ENCODE measurements at regions not wholly inside any gene's neighbourhood (a gene's known extent, or its start where the extent isn't known, plus 50 kb on each side); places are given as distances from the start of the nearest gene placed in this dataset.

DNA sequence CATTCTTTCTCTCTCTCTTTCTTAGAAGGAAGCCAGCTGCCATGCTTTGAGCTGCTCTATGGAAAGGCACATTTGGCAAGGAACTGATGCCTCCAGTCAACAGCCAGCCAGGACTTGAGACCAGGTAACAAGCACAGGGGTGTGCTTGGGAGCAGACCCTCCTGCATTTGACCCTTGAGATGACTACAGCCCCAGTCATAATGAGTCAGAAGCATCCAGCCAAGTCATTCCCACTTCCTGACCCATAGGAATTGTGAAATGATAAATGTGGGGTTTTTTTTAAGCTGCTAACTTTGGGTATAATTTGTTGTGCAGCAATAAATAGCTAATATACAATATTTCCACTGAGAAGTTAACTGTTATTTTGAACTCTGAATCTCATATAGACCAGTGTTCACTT lies 446.9 kb downstream of the GRXCR1 start:
- Histone ChIP-seq H3K79me2 (ENCODE audit: insufficient read depth, low read length) (no peaks in the 10 kb centered on the region), H3F3A (ENCODE audit: insufficient read depth) (no peaks in the 10 kb centered on the region), H2AFZ (ENCODE audit: low read depth, low read length, severe bottlenecking) (no peak overlapping the region), H4K20me1 (ENCODE audit: low read depth, low read length) (no peaks in the 10 kb centered on the region), H3K9me2 (replicated peaks; ENCODE audit: insufficient read depth, low read length) (no peaks in the 10 kb centered on the region), H3K9ac (ENCODE audit: low read length) (no peak overlapping the region), H3K9me3 (ENCODE audit: insufficient read depth, low read length) (no peaks in the 10 kb centered on the region), H3K27me3 (ENCODE audit: low read length) (no peaks in the 10 kb centered on the region), H3K4me3 (ENCODE audit: insufficient read depth, low read length, poor library complexity, severe bottlenecking) (no peak overlapping the region), H3K27ac (ENCODE audit: low read depth, low read length) (no peak overlapping the region), H3K4me2 (ENCODE audit: low read depth, low read length, poor library complexity, severe bottlenecking) (no peak overlapping the region), H3K36me3 (ENCODE audit: low read length) (no peaks in the 10 kb centered on the region)
- no peak for TF ChIP-seq EZH2phosphoT487 (conservative IDR thresholded peaks at IDR 0.05; ENCODE audit: low read length)
- TF ChIP-seq, protein P1, sequence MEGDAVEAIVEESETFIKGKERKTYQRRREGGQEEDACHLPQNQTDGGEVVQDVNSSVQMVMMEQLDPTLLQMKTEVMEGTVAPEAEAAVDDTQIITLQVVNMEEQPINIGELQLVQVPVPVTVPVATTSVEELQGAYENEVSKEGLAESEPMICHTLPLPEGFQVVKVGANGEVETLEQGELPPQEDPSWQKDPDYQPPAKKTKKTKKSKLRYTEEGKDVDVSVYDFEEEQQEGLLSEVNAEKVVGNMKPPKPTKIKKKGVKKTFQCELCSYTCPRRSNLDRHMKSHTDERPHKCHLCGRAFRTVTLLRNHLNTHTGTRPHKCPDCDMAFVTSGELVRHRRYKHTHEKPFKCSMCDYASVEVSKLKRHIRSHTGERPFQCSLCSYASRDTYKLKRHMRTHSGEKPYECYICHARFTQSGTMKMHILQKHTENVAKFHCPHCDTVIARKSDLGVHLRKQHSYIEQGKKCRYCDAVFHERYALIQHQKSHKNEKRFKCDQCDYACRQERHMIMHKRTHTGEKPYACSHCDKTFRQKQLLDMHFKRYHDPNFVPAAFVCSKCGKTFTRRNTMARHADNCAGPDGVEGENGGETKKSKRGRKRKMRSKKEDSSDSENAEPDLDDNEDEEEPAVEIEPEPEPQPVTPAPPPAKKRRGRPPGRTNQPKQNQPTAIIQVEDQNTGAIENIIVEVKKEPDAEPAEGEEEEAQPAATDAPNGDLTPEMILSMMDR (IDR thresholded peaks at IDR 0.05; ENCODE audit: insufficient read depth, low read length, poor library complexity, severe bottlenecking), result no peak

DNA sequence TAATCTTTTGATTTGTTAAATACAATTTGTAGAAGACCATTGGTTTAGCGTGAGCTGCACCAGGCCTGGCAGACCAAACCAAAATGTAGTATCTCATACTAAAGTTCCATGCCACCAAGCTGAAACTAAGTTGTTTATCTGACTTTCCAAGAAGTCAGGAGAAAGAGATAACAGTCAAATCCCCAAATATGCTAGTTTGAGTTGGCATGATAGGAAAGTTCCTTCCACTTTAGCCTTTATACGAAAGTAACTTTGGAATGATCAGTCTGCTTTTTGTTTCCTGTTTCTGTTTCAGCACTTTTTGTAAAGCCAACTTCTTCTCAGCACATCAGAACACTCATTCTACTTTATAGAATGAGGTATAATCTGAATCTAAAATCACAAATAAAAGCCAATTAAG lies 449.2 kb downstream of the GRXCR1 start:
- Histone ChIP-seq H3K9me3 (ENCODE audit: insufficient read depth, low read length) (no peaks in the 10 kb centered on the region), H3K79me2 (ENCODE audit: insufficient read depth, low read length) (no peaks in the 10 kb centered on the region), H4K20me1 (ENCODE audit: low read depth, low read length) (no peaks in the 10 kb centered on the region), H3K36me3 (ENCODE audit: low read length) (no peaks in the 10 kb centered on the region), H3K27me3 (ENCODE audit: low read length) (no peaks in the 10 kb centered on the region), H3K9me2 (replicated peaks; ENCODE audit: insufficient read depth, low read length) (no peaks in the 10 kb centered on the region), H3F3A (ENCODE audit: insufficient read depth) (no peaks in the 10 kb centered on the region), H3K9ac (ENCODE audit: low read length) (no peak overlapping the region), H3K4me3 (ENCODE audit: insufficient read depth, low read length, poor library complexity, severe bottlenecking) (no peak overlapping the region), H2AFZ (ENCODE audit: low read depth, low read length, severe bottlenecking) (peak overlapping the region; percentile 40), H3K4me2 (ENCODE audit: low read depth, low read length, poor library complexity, severe bottlenecking) (no peak overlapping the region), H3K27ac (ENCODE audit: low read depth, low read length) (no peak overlapping the region)
- no peak for TF ChIP-seq EZH2phosphoT487 (conservative IDR thresholded peaks at IDR 0.05; ENCODE audit: low read length)
- TF ChIP-seq, protein P1 (IDR thresholded peaks at IDR 0.05; ENCODE audit: insufficient read depth, low read length, poor library complexity, severe bottlenecking), result no peak

DNA sequence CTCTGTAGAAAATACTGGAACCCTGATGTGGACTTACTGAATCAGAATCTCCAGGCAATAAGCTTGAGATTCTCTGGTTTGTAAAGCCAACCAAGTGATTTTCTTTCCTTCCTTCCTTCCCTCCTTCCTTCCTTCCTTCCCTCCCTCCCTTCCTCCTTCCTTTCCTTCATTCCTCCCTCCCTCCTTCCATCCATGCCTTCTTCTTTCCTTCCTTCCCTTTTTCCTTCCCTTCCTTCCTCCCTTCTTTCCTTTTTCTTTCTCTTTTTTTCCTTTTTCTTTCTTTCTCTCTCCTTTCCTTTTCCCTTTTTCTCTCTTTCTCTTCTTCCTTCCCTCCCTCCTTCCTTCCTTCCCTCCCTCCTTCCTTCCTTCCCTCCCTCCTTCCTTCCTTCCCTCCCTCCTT lies 450.8 kb downstream of the GRXCR1 start:
- Histone ChIP-seq H2AFZ (ENCODE audit: low read depth, low read length, severe bottlenecking) (no peak overlapping the region), H3K4me2 (ENCODE audit: low read depth, low read length, poor library complexity, severe bottlenecking) (no peak overlapping the region)
- no peak for TF ChIP-seq EZH2phosphoT487 (conservative IDR thresholded peaks at IDR 0.05; ENCODE audit: low read length)
- TF ChIP-seq, protein P1 (IDR thresholded peaks at IDR 0.05; ENCODE audit: insufficient read depth, low read length, poor library complexity, severe bottlenecking), result no peak

More for the DNA sequence above, 450.8 kb downstream of the GRXCR1 start:
- no peak overlapping the region for H3K9ac ChIP-seq (ENCODE audit: low read length)
- no peaks in the 10 kb centered on the region for H3K9me3 ChIP-seq (ENCODE audit: insufficient read depth, low read length)
- no peak overlapping the region for H3K27ac ChIP-seq (ENCODE audit: low read depth, low read length)
- no peaks in the 10 kb centered on the region for H3K79me2 ChIP-seq (ENCODE audit: insufficient read depth, low read length)
- no peaks in the 10 kb centered on the region for H4K20me1 ChIP-seq (ENCODE audit: low read depth, low read length)
- no peaks in the 10 kb centered on the region for H3K9me2 ChIP-seq (replicated peaks; ENCODE audit: insufficient read depth, low read length)
- H3K4me3 ChIP-seq (ENCODE audit: insufficient read depth, low read length, poor library complexity, severe bottlenecking), result no peak overlapping the region
- no peaks in the 10 kb centered on the region for H3K27me3 ChIP-seq (ENCODE audit: low read length)
- no peaks in the 10 kb centered on the region for H3F3A ChIP-seq (ENCODE audit: insufficient read depth)
- H3K36me3 ChIP-seq (ENCODE audit: low read length), result no peaks in the 10 kb centered on the region

Measured in SU-DHL-6 (cell line).